22Rv1 (cell line): ENCODE measurements at regions not wholly inside any gene's neighbourhood (a gene's known extent, or its start where the extent isn't known, plus 50 kb on each side); places are given as distances from the start of the nearest gene placed in this dataset.

Experiments
- ZFX ChIP-seq: fragments of 450-650 bp; IDR thresholded peaks from 2 replicates; pipeline ENCODE4 v1.6.1; 2017; ENCODE audit warnings: antibody characterized with exemption, borderline replicate concordance
- TF ChIP-seq, protein P1 (sequence below): fragments of 450-650 bp; IDR thresholded peaks from 2 replicates; pipeline ENCODE4 v1.5.1; 2017; ENCODE audit warnings: mild to moderate bottlenecking

DNA sequence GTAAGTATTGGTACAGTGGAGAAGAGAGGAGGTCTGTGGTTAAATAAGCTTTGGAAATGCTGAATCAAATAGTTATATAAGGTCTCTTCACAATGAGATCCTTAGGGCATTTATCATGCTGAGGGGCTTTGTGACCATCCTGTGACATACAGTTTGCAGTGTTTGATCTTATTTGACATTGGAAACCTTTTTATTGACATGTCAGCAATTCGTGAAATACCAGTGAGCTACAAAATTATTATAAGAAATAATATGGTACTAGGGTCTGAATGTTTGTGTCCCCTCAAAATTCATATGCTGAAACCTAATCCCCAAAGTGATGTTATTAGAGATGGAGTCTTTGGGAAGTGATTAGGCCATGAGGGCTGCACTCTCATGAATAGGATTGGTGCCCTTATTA lies 98.4 kb downstream of the MID1IP1 start:
- TF ChIP-seq, protein P1, sequence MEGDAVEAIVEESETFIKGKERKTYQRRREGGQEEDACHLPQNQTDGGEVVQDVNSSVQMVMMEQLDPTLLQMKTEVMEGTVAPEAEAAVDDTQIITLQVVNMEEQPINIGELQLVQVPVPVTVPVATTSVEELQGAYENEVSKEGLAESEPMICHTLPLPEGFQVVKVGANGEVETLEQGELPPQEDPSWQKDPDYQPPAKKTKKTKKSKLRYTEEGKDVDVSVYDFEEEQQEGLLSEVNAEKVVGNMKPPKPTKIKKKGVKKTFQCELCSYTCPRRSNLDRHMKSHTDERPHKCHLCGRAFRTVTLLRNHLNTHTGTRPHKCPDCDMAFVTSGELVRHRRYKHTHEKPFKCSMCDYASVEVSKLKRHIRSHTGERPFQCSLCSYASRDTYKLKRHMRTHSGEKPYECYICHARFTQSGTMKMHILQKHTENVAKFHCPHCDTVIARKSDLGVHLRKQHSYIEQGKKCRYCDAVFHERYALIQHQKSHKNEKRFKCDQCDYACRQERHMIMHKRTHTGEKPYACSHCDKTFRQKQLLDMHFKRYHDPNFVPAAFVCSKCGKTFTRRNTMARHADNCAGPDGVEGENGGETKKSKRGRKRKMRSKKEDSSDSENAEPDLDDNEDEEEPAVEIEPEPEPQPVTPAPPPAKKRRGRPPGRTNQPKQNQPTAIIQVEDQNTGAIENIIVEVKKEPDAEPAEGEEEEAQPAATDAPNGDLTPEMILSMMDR: no peak
- TF ChIP-seq ZFX: no peak
